K562 (cell line): ENCODE measurements at regions not wholly inside any gene's neighbourhood (a gene's known extent, or its start where the extent isn't known, plus 50 kb on each side); places are given as distances from the start of the nearest gene placed in this dataset.

Source experiments
- ATAC-seq: fragments of 200-7000 bp; cut with Tn5 transposase; 3 replicates; pipeline ENCODE4 v1.9.1; 2020; ENCODE audit warnings: moderate library complexity
- BruUV-seq: library from RNA; stranded (reverse); fragments of 400-500 nt; replicated peaks from 2 replicates; lab custom pipeline; 2021; lab: Mats Ljungman, UMichigan
- CTCF ChIA-PET: fragments of 300-600 bp; formaldehyde crosslinking; extraction: SDS; loops from one replicate; lab custom pipeline; 2021; ENCODE audit warnings: low intra/inter-chr PET ratio; lab: Yijun Ruan, JAX
- POLR2A ChIA-PET: fragments of 300-600, 350-650 bp; sonication (Branson Sonifier 250); formaldehyde crosslinking; extraction: SDS; loops from one replicate; lab custom pipeline; 2021; ENCODE audit warnings: antibody characterized with exemption, inconsistent platforms; lab: Yijun Ruan, JAX
- DNase-seq, 4 experiments: peaks; one replicate each; pipeline versions ENCODE4 v3.0.0 to v3.0.0-alpha.2; 2011 to 2018; ENCODE audit warnings: low spot score in 3 of 4, mixed read lengths in 3 of 4; ENCODE audit errors: extremely low read depth in 1 of 4
- FAIRE-seq: peaks from 2 replicates; lab custom pipeline; 2011; peaks lifted over from hg19 to GRCh38; lab: Jason Lieb, UNC
- H2AFZ ChIP-seq: 2 replicates; pipeline ENCODE4 v1.6.0; 2011; ENCODE audit warnings: low read depth, low read length, control low read depth, inconsistent platforms
- H3K27ac ChIP-seq: fragments of 200-600 bp; 3 replicates; pipeline ENCODE4 v1.8.0; 2011; ENCODE audit warnings: low read depth, mild to moderate bottlenecking, control low read depth, inconsistent platforms, low read length, moderate library complexity, mixed read lengths; ENCODE audit errors: extremely low read depth
- H3K27me3 ChIP-seq, 2 experiments: fragments of 300-600 bp in 1 of 2; 2 replicates in 1 of 2; 3 replicates in 1 of 2; pipeline versions ENCODE4 v1.6.0 to v1.8.0; 2011; ENCODE audit warnings: inconsistent platforms in 2 of 2, low read length in 2 of 2, mild to moderate bottlenecking in 1 of 2, mixed read lengths in 1 of 2, moderate library complexity in 1 of 2; ENCODE audit not compliant: control insufficient read depth in 2 of 2, insufficient read depth in 2 of 2
- H3K36me3 ChIP-seq: fragments of 300-600 bp; 3 replicates; pipeline ENCODE4 v1.8.0; 2011; ENCODE audit warnings: mild to moderate bottlenecking, low read length, inconsistent platforms; ENCODE audit not compliant: control insufficient read depth, insufficient read depth
- H3K4me1 ChIP-seq, 2 experiments: fragments of 200-600 bp in 1 of 2; replicated peaks in 1 of 2; 2 replicates in 1 of 2; 3 replicates in 1 of 2; pipeline versions ENCODE4 v1.5.1 to v1.8.0; 2011; ENCODE audit warnings: inconsistent platforms in 2 of 2, low read length in 2 of 2, mild to moderate bottlenecking in 1 of 2, mixed read lengths in 1 of 2, moderate library complexity in 1 of 2; ENCODE audit not compliant: control insufficient read depth in 2 of 2, insufficient read depth in 2 of 2
- H3K4me2 ChIP-seq: 2 replicates; pipeline ENCODE4 v1.6.1; 2011; ENCODE audit warnings: low read length, control low read depth, inconsistent platforms, mixed read lengths; ENCODE audit not compliant: insufficient read depth
- H3K4me3 ChIP-seq: fragments of 200-600 bp; sonication (generic), shearing (Covaris generic); 2 replicates; pipeline ENCODE4 v1.5.1; 2016; ENCODE audit warnings: control low read depth, inconsistent platforms
- H3K79me2 ChIP-seq: fragments of 200-600 bp; 3 replicates; pipeline ENCODE4 v1.8.0; 2011; ENCODE audit warnings: low read length, inconsistent platforms; ENCODE audit not compliant: control insufficient read depth, insufficient read depth
- H3K9ac ChIP-seq, 2 experiments: 2 replicates each; pipeline versions ENCODE4 v1.6.0 to v1.6.1; 2011; ENCODE audit warnings: low read depth in 2 of 2, low read length in 2 of 2, control low read depth in 1 of 2, inconsistent platforms in 1 of 2, mild to moderate bottlenecking in 1 of 2, mixed read lengths in 1 of 2; ENCODE audit not compliant: insufficient read depth in 1 of 2
- H3K9me1 ChIP-seq: one replicate; pipeline ENCODE4 v1.6.0; 2011; ENCODE audit warnings: inconsistent platforms, mild to moderate bottlenecking, low read length, moderate library complexity; ENCODE audit not compliant: control insufficient read depth, insufficient read depth
- H3K9me3 ChIP-seq: replicated peaks from 2 replicates; pipeline ENCODE4 v1.5.1; 2011; ENCODE audit warnings: low read depth, low read length, inconsistent platforms; ENCODE audit not compliant: control insufficient read depth, insufficient read depth
- H4K20me1 ChIP-seq: replicated peaks from 2 replicates; pipeline ENCODE4 v1.6.1; 2011; ENCODE audit warnings: low read length, inconsistent platforms, mixed read lengths; ENCODE audit not compliant: control insufficient read depth, insufficient read depth
- BHLHE40 ChIP-seq: IDR thresholded peaks from 2 replicates; pipeline ENCODE4 v1.6.1; 2011; ENCODE audit warnings: low read length, improper control_type of control experiment
- HDAC1 ChIP-seq, 2 experiments: fragments of 450-650 bp; IDR thresholded peaks; 2 replicates each; pipeline ENCODE4 v1.6.1; 2016 to 2017; ENCODE audit warnings: inconsistent platforms in 1 of 2, mild to moderate bottlenecking in 1 of 2, moderate library complexity in 1 of 2
- HMG20B ChIP-seq: fragments of 250-450 bp; sonication (Bioruptor Pico); IDR thresholded peaks from 2 replicates; pipeline ENCODE4 v1.5.0; 2021; ENCODE audit warnings: mild to moderate bottlenecking
- IFI16 ChIP-seq: fragments of 250-450 bp; sonication (Bioruptor Pico); IDR thresholded peaks from 2 replicates; pipeline ENCODE4 v2.1.2; 2022; ENCODE audit warnings: mild to moderate bottlenecking, inconsistent platforms
- JUNB ChIP-seq: fragments of 450-650 bp; formaldehyde crosslinking; conservative IDR thresholded peaks from 2 replicates; pipeline ENCODE4 v1.4.0; 2020; ENCODE audit warnings: mild to moderate bottlenecking
- KDM5B ChIP-seq: fragments of 200-600 bp; sonication (generic); IDR thresholded peaks from 2 replicates; pipeline ENCODE4 v1.6.1; 2012; ENCODE audit warnings: low read depth, mild to moderate bottlenecking, moderate library complexity, low read length, control low read depth, inconsistent platforms; ENCODE audit not compliant: insufficient replicate concordance
- LCOR ChIP-seq: sonication (generic); formaldehyde crosslinking; IDR thresholded peaks from 2 replicates; pipeline ENCODE4 v1.8.0; 2022; ENCODE audit warnings: mild to moderate bottlenecking, missing genetic modification reagents
- PATZ1 ChIP-seq: fragments of 250-450 bp; sonication (Bioruptor Pico); IDR thresholded peaks from 2 replicates; pipeline ENCODE4 v1.5.0; 2020; ENCODE audit warnings: mild to moderate bottlenecking, borderline replicate concordance
- SMAD2 ChIP-seq: fragments of 150-350 bp; IDR thresholded peaks from 2 replicates; pipeline ENCODE4 v1.6.1; 2014; ENCODE audit warnings: low read depth, mild to moderate bottlenecking, low read length
- TBP ChIP-seq: optimal IDR thresholded peaks from 2 replicates; pipeline ENCODE3; 2011; ENCODE audit warnings: low read depth, low read length, improper control_type of control experiment
- WGBS: fragments of 100-300 bp; shearing (Covaris generic); methylation state at CpG from one replicate; pipeline ENCODE4 v1.1.6; 2016; ENCODE audit warnings: low coverage, mixed read lengths; ENCODE audit not compliant: insufficient coverage; ENCODE audit errors: missing lambda C conversion rate; 5-methylcytosine and 5-hydroxymethylcytosine counted together
- in situ Hi-C: fragments of 300-500 bp; cut with MboI; formaldehyde crosslinking; loops from 4 replicates; pipeline ENCODE4 v1.15.0; 2018; ENCODE audit warnings: inconsistent platforms, mixed read lengths
- intact Hi-C: fragments of 100-400 bp; cut with micrococcal nuclease; formaldehyde crosslinking; loops from 2 replicates; pipeline ENCODE4 v1.14.2; 2022
- TF ChIP-seq, protein P1 (sequence below): fragments of 450-650 bp; conservative IDR thresholded peaks from 2 replicates; pipeline ENCODE4 v1.6.1; 2016; ENCODE audit warnings: missing genetic modification characterization, low read depth, mild to moderate bottlenecking, control low read depth, missing compliant biosample characterization
- TF ChIP-seq, protein P2 (sequence below): fragments of 250-450 bp; sonication (Bioruptor Pico); IDR thresholded peaks from 2 replicates; pipeline ENCODE4 v1.4.0; 2020; ENCODE audit warnings: borderline replicate concordance

DNA sequence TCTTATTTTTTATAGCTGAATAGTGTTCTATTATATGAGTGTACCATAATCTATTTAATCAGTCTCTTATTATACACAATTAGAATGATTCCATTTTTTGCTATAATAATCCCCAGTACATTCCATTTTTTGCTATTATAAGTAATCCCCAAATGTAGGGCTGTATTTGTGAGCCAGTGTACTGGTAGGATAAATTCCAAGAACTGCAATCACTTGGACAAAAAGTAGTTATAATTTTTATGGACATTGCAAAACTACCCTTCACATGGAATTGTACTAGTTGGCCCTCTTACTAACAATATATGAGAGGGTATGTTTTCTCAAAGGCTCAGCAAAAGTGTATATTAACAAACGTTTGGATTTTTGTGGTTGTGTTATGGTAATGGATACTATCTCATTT, 481.7 kb upstream of the CLINT1 start:
- no peaks in the 10 kb centered on the region for H3K9me1 ChIP-seq
- no peaks in the 10 kb centered on the region for H3K79me2 ChIP-seq
- H4K20me1 ChIP-seq = no peaks in the 10 kb centered on the region
- BruUV-seq = no TSS peak
- H3K9ac ChIP-seq = no peak overlapping the region
- FAIRE-seq = no peak
- no peaks in the 10 kb centered on the region for H3K9me3 ChIP-seq
- intact Hi-C loops (no loop called here), in situ Hi-C loops (no loop called here)
- TF ChIP-seq BHLHE40 = no peak
- no peak for TF ChIP-seq IFI16 (CRISPR knock-in tag)
- TF ChIP-seq TBP = no peak
- no peak for TF ChIP-seq SMAD2
- TF ChIP-seq HDAC1 (IDR thresholded peaks at IDR 0.05) = no peak
- TF ChIP-seq KDM5B = no peak
- ChIA-PET POLR2A (no interaction called here), CTCF (no interaction called here)
- 0% methylated on average over 1 of the region's 1 CpG for WGBS
- no peak overlapping the region for H2AFZ ChIP-seq
- H3K4me1 ChIP-seq = no peaks in the 10 kb centered on the region
- no peak for DNase-seq
- no peaks in the 10 kb centered on the region for H3K36me3 ChIP-seq
- no peak for ATAC-seq
- no peak overlapping the region for H3K4me2 ChIP-seq
- no peak overlapping the region for H3K27ac ChIP-seq
- no peak overlapping the region for H3K4me3 ChIP-seq
- no peaks in the 10 kb centered on the region for H3K27me3 ChIP-seq

GRCh38 chr5:158326256-158326655, 467.3 kb upstream of the CLINT1 start:
- in situ Hi-C loops (no loop called here), intact Hi-C loops (no loop called here)
- 7% methylated on average over 1 of the region's 1 CpG for WGBS
- no peak for ATAC-seq
- no peak for FAIRE-seq
- Histone ChIP-seq H3K9ac (no peak overlapping the region), H3K4me1 (no peaks in the 10 kb centered on the region), H3K9me3 (no peaks in the 10 kb centered on the region), H3K27ac (no peak overlapping the region), H3K9me1 (no peaks in the 10 kb centered on the region), H4K20me1 (no peaks in the 10 kb centered on the region), H3K4me3 (no peak overlapping the region), H3K4me2 (no peak overlapping the region), H2AFZ (no peak overlapping the region), H3K36me3 (no peaks in the 10 kb centered on the region), H3K27me3 (no peaks in the 10 kb centered on the region), H3K79me2 (no peaks in the 10 kb centered on the region)
- no peak for DNase-seq
- no TSS peak for BruUV-seq
- POLR2A ChIA-PET = no interaction called here
- TF ChIP-seq, protein P1, sequence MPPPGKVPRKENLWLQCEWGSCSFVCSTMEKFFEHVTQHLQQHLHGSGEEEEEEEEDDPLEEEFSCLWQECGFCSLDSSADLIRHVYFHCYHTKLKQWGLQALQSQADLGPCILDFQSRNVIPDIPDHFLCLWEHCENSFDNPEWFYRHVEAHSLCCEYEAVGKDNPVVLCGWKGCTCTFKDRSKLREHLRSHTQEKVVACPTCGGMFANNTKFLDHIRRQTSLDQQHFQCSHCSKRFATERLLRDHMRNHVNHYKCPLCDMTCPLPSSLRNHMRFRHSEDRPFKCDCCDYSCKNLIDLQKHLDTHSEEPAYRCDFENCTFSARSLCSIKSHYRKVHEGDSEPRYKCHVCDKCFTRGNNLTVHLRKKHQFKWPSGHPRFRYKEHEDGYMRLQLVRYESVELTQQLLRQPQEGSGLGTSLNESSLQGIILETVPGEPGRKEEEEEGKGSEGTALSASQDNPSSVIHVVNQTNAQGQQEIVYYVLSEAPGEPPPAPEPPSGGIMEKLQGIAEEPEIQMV = no peak
- no peak for TF ChIP-seq PATZ1 (CRISPR knock-in tag)
- TF ChIP-seq, protein P2, sequence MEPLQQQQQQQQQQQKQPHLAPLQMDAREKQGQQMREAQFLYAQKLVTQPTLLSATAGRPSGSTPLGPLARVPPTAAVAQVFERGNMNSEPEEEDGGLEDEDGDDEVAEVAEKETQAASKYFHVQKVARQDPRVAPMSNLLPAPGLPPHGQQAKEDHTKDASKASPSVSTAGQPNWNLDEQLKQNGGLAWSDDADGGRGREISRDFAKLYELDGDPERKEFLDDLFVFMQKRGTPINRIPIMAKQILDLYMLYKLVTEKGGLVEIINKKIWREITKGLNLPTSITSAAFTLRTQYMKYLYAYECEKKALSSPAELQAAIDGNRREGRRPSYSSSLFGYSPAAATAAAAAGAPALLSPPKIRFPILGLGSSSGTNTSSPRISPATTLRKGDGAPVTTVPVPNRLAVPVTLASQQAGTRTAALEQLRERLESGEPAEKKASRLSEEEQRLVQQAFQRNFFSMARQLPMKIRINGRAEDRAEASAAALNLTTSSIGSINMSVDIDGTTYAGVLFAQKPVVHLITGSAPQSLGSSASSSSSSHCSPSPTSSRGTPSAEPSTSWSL (CRISPR knock-in tag) = no peak
- no peak for TF ChIP-seq LCOR (CRISPR knock-in tag)
- no peak for TF ChIP-seq HMG20B
- no peak for TF ChIP-seq JUNB (CRISPR knock-in tag)
- TF ChIP-seq, all 486 proteins: peak for 0
- CTCF ChIA-PET = no interaction called here
